SK-N-SH treated with all-trans-retinoic acid at 6 μM for 48 hours (cell line): ENCODE measurements at regions not wholly inside any gene's neighbourhood (a gene's known extent, or its start where the extent isn't known, plus 50 kb on each side); places are given as distances from the start of the nearest gene placed in this dataset.

Experiments used
- ATAC-seq: fragments of 200-7000 bp; cut with Tn5 transposase; 3 replicates; pipeline ENCODE4 v1.9.1; 2020; ENCODE audit warnings: mild to moderate bottlenecking, moderate library complexity
- BACH2 ChIP-seq: fragments of 250-450 bp; sonication (Bioruptor Pico); IDR thresholded peaks from 2 replicates; pipeline ENCODE4 v1.9.0; 2021; ENCODE audit warnings: mild to moderate bottlenecking, borderline replicate concordance
- CSDC2 ChIP-seq: fragments of 250-450 bp; sonication (Bioruptor Pico); IDR thresholded peaks from 2 replicates; pipeline ENCODE4 v1.5.0; 2020; ENCODE audit warnings: mild to moderate bottlenecking, moderate library complexity
- ESRRG ChIP-seq: fragments of 250-450 bp; sonication (Bioruptor Pico); IDR thresholded peaks from 2 replicates; pipeline ENCODE4 v1.6.1; 2021; ENCODE audit warnings: mild to moderate bottlenecking
- GLIS3 ChIP-seq: fragments of 250-450 bp; sonication (Bioruptor Pico); IDR thresholded peaks from 2 replicates; pipeline ENCODE4 v1.5.0; 2020; ENCODE audit warnings: mild to moderate bottlenecking, moderate library complexity
- ISL1 ChIP-seq: fragments of 250-450 bp; sonication (Bioruptor Pico); IDR thresholded peaks from 2 replicates; pipeline ENCODE4 v2.1.2; 2022; ENCODE audit warnings: mild to moderate bottlenecking, moderate library complexity
- PPARA ChIP-seq: fragments of 250-450 bp; sonication (Bioruptor Pico); IDR thresholded peaks from 2 replicates; pipeline ENCODE4 v1.5.0; 2020; ENCODE audit warnings: mild to moderate bottlenecking, borderline replicate concordance
- RARB ChIP-seq: fragments of 250-450 bp; sonication (Bioruptor Pico); IDR thresholded peaks from 2 replicates; pipeline ENCODE4 v1.8.0; 2021; ENCODE audit warnings: mild to moderate bottlenecking, moderate library complexity
- SNAI2 ChIP-seq: fragments of 250-450 bp; sonication (Bioruptor Pico); IDR thresholded peaks from 2 replicates; pipeline ENCODE4 v1.5.0; 2020; ENCODE audit warnings: mild to moderate bottlenecking, moderate library complexity
- TCF4 ChIP-seq: fragments of 250-450 bp; sonication (Bioruptor Pico); IDR thresholded peaks from 2 replicates; pipeline ENCODE4 v1.8.0; 2021; ENCODE audit warnings: mild to moderate bottlenecking, moderate library complexity, borderline replicate concordance
- TOX ChIP-seq: fragments of 250-450 bp; sonication (Bioruptor Pico); IDR thresholded peaks from 2 replicates; pipeline ENCODE4 v1.8.0; 2021; ENCODE audit warnings: mild to moderate bottlenecking, moderate library complexity, borderline replicate concordance
- ZC3H10 ChIP-seq: fragments of 250-450 bp; sonication (Bioruptor Pico); IDR thresholded peaks from 2 replicates; pipeline ENCODE4 v1.5.1; 2021; ENCODE audit warnings: mild to moderate bottlenecking, moderate library complexity
- ZFP3 ChIP-seq: fragments of 250-450 bp; sonication (Bioruptor Pico); IDR thresholded peaks from 2 replicates; pipeline ENCODE4 v1.5.0; 2020; ENCODE audit warnings: mild to moderate bottlenecking, moderate library complexity
- ZFP30 ChIP-seq: fragments of 450-650 bp; formaldehyde crosslinking; IDR thresholded peaks from 2 replicates; pipeline ENCODE4 v1.5.0; 2022; ENCODE audit warnings: mild to moderate bottlenecking, moderate library complexity
- ZNF565 ChIP-seq: fragments of 450-650 bp; formaldehyde crosslinking; conservative IDR thresholded peaks from 2 replicates; pipeline ENCODE4 v1.5.0; 2020; ENCODE audit warnings: low read depth, mild to moderate bottlenecking, moderate library complexity
- ZNF70 ChIP-seq: fragments of 450-650 bp; formaldehyde crosslinking; IDR thresholded peaks from 2 replicates; pipeline ENCODE4 v1.5.0; 2020; ENCODE audit warnings: mild to moderate bottlenecking, moderate library complexity
- ZNF8 ChIP-seq: fragments of 450-650 bp; formaldehyde crosslinking; IDR thresholded peaks from 2 replicates; pipeline ENCODE4 v1.5.0; 2020; ENCODE audit warnings: mild to moderate bottlenecking, moderate library complexity
- TF ChIP-seq, protein P1 (sequence below): fragments of 250-450 bp; sonication (Bioruptor Pico); IDR thresholded peaks from 2 replicates; pipeline ENCODE4 v1.5.1; 2021; ENCODE audit warnings: mild to moderate bottlenecking, moderate library complexity
- TF ChIP-seq, protein P2 (sequence below): fragments of 250-450 bp; sonication (Bioruptor Pico); IDR thresholded peaks from 2 replicates; pipeline ENCODE4 v1.5.0; 2020; ENCODE audit warnings: mild to moderate bottlenecking, moderate library complexity
- TF ChIP-seq, protein P3 (sequence below): fragments of 250-450 bp; sonication (Bioruptor Pico); IDR thresholded peaks from 2 replicates; pipeline ENCODE4 v1.8.0; 2021; ENCODE audit warnings: low read depth, mild to moderate bottlenecking, moderate library complexity, borderline replicate concordance
- TF ChIP-seq, protein P4 (sequence below): fragments of 250-450 bp; sonication (Bioruptor Pico); IDR thresholded peaks from 2 replicates; pipeline ENCODE4 v1.5.1; 2020; ENCODE audit warnings: low read depth, mild to moderate bottlenecking, moderate library complexity
- TF ChIP-seq, protein P5 (sequence below): fragments of 250-450 bp; sonication (Bioruptor Pico); IDR thresholded peaks from 2 replicates; pipeline ENCODE4 v1.8.0; 2020; ENCODE audit warnings: mild to moderate bottlenecking, moderate library complexity, borderline replicate concordance

DNA sequence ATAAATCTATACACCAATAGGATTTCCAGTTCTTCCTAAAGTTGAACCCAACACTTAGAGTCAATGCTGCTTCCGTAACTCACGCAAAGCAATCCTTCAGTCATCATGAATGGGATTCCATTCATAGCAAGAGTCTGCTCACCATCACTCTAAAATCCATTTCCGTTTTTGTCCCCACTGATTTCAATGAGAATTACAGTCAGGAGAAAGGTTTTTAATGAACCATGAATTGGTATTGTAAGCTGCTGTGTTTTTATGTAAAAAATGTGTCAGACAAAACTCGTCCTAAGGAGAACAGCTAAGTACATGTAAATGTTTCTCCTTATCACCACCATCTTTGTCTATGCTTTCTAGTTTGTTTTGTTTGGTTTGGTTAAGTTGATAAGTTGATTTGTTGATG is 391.5 kb downstream of the IRS1 start:
- TF ChIP-seq, protein P1, sequence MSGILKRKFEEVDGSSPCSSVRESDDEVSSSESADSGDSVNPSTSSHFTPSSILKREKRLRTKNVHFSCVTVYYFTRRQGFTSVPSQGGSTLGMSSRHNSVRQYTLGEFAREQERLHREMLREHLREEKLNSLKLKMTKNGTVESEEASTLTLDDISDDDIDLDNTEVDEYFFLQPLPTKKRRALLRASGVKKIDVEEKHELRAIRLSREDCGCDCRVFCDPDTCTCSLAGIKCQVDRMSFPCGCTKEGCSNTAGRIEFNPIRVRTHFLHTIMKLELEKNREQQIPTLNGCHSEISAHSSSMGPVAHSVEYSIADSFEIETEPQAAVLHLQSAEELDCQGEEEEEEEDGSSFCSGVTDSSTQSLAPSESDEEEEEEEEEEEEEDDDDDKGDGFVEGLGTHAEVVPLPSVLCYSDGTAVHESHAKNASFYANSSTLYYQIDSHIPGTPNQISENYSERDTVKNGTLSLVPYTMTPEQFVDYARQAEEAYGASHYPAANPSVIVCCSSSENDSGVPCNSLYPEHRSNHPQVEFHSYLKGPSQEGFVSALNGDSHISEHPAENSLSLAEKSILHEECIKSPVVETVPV (CRISPR knock-in tag), result no peak
- TF ChIP-seq ZNF70 (CRISPR knock-in tag) (no peak), ESRRG (CRISPR knock-in tag) (no peak), CSDC2 (CRISPR knock-in tag) (no peak), ZFP30 (CRISPR knock-in tag) (no peak), ISL1 (CRISPR knock-in tag) (no peak), GLIS3 (CRISPR knock-in tag) (no peak), PPARA (CRISPR knock-in tag) (no peak), ZNF8 (CRISPR knock-in tag) (no peak), TOX (no peak), ZC3H10 (no peak), ZNF565 (CRISPR knock-in tag) (no peak), RARB (no peak)
- TF ChIP-seq, protein P2, sequence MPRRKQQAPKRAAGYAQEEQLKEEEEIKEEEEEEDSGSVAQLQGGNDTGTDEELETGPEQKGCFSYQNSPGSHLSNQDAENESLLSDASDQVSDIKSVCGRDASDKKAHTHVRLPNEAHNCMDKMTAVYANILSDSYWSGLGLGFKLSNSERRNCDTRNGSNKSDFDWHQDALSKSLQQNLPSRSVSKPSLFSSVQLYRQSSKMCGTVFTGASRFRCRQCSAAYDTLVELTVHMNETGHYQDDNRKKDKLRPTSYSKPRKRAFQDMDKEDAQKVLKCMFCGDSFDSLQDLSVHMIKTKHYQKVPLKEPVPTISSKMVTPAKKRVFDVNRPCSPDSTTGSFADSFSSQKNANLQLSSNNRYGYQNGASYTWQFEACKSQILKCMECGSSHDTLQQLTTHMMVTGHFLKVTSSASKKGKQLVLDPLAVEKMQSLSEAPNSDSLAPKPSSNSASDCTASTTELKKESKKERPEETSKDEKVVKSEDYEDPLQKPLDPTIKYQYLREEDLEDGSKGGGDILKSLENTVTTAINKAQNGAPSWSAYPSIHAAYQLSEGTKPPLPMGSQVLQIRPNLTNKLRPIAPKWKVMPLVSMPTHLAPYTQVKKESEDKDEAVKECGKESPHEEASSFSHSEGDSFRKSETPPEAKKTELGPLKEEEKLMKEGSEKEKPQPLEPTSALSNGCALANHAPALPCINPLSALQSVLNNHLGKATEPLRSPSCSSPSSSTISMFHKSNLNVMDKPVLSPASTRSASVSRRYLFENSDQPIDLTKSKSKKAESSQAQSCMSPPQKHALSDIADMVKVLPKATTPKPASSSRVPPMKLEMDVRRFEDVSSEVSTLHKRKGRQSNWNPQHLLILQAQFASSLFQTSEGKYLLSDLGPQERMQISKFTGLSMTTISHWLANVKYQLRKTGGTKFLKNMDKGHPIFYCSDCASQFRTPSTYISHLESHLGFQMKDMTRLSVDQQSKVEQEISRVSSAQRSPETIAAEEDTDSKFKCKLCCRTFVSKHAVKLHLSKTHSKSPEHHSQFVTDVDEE, result no peak
- TF ChIP-seq, protein P3, sequence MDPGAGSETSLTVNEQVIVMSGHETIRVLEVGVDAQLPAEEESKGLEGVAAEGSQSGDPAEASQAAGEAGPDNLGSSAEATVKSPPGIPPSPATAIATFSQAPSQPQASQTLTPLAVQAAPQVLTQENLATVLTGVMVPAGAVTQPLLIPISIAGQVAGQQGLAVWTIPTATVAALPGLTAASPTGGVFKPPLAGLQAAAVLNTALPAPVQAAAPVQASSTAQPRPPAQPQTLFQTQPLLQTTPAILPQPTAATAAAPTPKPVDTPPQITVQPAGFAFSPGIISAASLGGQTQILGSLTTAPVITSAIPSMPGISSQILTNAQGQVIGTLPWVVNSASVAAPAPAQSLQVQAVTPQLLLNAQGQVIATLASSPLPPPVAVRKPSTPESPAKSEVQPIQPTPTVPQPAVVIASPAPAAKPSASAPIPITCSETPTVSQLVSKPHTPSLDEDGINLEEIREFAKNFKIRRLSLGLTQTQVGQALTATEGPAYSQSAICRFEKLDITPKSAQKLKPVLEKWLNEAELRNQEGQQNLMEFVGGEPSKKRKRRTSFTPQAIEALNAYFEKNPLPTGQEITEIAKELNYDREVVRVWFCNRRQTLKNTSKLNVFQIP (CRISPR knock-in tag), result no peak
- TF ChIP-seq, protein P4, sequence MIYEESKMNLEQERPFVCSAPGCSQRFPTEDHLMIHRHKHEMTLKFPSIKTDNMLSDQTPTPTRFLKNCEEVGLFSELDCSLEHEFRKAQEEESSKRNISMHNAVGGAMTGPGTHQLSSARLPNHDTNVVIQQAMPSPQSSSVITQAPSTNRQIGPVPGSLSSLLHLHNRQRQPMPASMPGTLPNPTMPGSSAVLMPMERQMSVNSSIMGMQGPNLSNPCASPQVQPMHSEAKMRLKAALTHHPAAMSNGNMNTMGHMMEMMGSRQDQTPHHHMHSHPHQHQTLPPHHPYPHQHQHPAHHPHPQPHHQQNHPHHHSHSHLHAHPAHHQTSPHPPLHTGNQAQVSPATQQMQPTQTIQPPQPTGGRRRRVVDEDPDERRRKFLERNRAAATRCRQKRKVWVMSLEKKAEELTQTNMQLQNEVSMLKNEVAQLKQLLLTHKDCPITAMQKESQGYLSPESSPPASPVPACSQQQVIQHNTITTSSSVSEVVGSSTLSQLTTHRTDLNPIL, result no peak
- TF ChIP-seq, protein P5, sequence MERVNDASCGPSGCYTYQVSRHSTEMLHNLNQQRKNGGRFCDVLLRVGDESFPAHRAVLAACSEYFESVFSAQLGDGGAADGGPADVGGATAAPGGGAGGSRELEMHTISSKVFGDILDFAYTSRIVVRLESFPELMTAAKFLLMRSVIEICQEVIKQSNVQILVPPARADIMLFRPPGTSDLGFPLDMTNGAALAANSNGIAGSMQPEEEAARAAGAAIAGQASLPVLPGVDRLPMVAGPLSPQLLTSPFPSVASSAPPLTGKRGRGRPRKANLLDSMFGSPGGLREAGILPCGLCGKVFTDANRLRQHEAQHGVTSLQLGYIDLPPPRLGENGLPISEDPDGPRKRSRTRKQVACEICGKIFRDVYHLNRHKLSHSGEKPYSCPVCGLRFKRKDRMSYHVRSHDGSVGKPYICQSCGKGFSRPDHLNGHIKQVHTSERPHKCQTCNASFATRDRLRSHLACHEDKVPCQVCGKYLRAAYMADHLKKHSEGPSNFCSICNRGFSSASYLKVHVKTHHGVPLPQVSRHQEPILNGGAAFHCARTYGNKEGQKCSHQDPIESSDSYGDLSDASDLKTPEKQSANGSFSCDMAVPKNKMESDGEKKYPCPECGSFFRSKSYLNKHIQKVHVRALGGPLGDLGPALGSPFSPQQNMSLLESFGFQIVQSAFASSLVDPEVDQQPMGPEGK (CRISPR knock-in tag), result no peak
- ATAC-seq, result no peak

DNA sequence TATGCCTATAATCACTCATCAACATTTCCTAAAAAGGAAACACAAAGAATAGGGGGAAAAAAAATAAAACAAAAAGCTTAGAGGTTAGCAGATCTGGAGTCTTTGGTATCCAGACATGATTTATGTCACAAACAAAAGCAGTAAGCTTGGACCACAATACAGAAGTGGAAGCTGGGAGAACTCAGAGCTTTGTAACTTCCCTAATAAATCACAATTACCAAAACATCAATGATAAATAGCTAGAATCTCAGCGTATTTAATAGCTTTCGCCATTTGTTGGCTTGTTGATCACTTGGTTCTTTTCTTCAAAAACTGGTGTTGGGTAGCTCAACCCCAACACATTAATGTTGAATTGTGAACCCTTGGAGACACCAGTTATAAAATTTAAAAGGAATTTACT is 392.5 kb downstream of the IRS1 start:
- no peak for ATAC-seq

DNA sequence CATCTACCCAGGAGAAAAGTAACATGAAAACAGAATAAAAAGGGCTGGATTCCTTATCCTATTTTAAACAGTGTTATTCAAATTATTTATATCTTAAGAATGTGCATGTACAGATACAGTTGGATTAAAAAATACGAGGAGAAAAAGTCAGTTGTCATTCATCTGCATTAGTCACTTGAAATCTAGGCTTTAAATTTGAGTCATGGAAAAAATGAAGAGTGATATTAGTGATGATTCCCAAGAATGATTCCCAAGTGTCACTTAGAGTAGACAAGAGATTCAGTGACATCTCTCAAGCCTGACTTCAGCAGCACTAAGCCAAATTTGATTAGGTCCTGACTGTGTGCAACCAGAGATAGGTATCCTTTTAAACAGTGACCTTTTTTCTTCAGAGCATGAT is 394.2 kb downstream of the IRS1 start:
- ATAC-seq, result no peak
- TF ChIP-seq, protein P4, result no peak
- TF ChIP-seq TCF4 (CRISPR knock-in tag), result no peak
- TF ChIP-seq BACH2 (CRISPR knock-in tag), result no peak
- TF ChIP-seq CSDC2 (CRISPR knock-in tag), result no peak
- TF ChIP-seq ZFP3, result no peak
- no peak for TF ChIP-seq TOX
- TF ChIP-seq, protein P3 (CRISPR knock-in tag), result no peak
- TF ChIP-seq, protein P1 (CRISPR knock-in tag), result no peak
- TF ChIP-seq ZNF8 (CRISPR knock-in tag), result no peak
- TF ChIP-seq, protein P2, result no peak
- no peak for TF ChIP-seq ZFP30 (CRISPR knock-in tag)
- no peak for TF ChIP-seq SNAI2 (CRISPR knock-in tag)
- TF ChIP-seq ZNF70 (CRISPR knock-in tag), result no peak
- no peak for TF ChIP-seq GLIS3 (CRISPR knock-in tag)
- no peak for TF ChIP-seq PPARA (CRISPR knock-in tag)

More for the DNA sequence above, 392.5 kb downstream of the IRS1 start:
- no peak for TF ChIP-seq ZNF70 (CRISPR knock-in tag)
